MM.1S (cell line): ENCODE measurements at regions not wholly inside any gene's neighbourhood (a gene's known extent, or its start where the extent isn't known, plus 50 kb on each side); places are given as distances from the start of the nearest gene placed in this dataset.

Source experiments
- EZH2 ChIP-seq: fragments of 300-600 bp; sonication (generic); optimal IDR thresholded peaks from 2 replicates; pipeline ENCODE3; 2017; ENCODE audit warnings: low read depth, mild to moderate bottlenecking, antibody characterized with exemption, low read length, mixed read lengths
- TF ChIP-seq, protein P1 (sequence below): fragments of 300-600 bp; sonication (generic); IDR thresholded peaks from 2 replicates; pipeline ENCODE4 v1.5.1; 2016; ENCODE audit warnings: antibody characterized with exemption, low read length, mixed read lengths

DNA sequence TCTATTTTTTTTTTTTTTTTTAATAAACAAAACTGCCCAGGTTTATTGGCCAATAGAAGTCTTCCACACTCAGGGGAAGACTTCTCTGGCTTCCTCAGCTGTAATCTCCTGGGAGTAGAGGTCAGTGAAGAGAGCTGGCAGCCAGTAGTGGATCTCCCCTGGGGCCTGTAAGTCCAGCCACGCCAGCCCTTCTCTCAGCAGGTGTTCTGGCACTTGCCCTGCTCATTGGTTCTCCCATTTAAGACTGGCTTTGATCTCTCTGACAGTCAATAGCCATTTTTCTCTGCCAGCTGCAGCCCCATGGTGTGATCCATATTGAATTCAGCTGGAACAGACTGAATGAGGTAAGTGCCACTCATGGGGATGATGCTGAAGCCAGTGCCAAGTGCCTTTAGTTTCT, 170.6 kb upstream of the SPHKAP start:
- TF ChIP-seq EZH2 = no peak
- TF ChIP-seq, protein P1, sequence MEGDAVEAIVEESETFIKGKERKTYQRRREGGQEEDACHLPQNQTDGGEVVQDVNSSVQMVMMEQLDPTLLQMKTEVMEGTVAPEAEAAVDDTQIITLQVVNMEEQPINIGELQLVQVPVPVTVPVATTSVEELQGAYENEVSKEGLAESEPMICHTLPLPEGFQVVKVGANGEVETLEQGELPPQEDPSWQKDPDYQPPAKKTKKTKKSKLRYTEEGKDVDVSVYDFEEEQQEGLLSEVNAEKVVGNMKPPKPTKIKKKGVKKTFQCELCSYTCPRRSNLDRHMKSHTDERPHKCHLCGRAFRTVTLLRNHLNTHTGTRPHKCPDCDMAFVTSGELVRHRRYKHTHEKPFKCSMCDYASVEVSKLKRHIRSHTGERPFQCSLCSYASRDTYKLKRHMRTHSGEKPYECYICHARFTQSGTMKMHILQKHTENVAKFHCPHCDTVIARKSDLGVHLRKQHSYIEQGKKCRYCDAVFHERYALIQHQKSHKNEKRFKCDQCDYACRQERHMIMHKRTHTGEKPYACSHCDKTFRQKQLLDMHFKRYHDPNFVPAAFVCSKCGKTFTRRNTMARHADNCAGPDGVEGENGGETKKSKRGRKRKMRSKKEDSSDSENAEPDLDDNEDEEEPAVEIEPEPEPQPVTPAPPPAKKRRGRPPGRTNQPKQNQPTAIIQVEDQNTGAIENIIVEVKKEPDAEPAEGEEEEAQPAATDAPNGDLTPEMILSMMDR = no peak
